ENCODE measurements at regions not wholly inside any gene's neighbourhood (a gene's known extent, or its start where the extent isn't known, plus 50 kb on each side); places are given as distances from the start of the nearest gene placed in this dataset.

- TF ChIP-seq, protein P1, sequence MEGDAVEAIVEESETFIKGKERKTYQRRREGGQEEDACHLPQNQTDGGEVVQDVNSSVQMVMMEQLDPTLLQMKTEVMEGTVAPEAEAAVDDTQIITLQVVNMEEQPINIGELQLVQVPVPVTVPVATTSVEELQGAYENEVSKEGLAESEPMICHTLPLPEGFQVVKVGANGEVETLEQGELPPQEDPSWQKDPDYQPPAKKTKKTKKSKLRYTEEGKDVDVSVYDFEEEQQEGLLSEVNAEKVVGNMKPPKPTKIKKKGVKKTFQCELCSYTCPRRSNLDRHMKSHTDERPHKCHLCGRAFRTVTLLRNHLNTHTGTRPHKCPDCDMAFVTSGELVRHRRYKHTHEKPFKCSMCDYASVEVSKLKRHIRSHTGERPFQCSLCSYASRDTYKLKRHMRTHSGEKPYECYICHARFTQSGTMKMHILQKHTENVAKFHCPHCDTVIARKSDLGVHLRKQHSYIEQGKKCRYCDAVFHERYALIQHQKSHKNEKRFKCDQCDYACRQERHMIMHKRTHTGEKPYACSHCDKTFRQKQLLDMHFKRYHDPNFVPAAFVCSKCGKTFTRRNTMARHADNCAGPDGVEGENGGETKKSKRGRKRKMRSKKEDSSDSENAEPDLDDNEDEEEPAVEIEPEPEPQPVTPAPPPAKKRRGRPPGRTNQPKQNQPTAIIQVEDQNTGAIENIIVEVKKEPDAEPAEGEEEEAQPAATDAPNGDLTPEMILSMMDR (IDR thresholded peaks at IDR 0.05) = no peak
- TF ChIP-seq POLR2A (IDR thresholded peaks at IDR 0.05) = no peak
Measured at GRCh38 chr3:73294537-73294936, 233.1 kb downstream of the EBLN2 start.

Measured in uterus (tissue), 2 donors.